ENCODE measurements at regions not wholly inside any gene's neighbourhood (a gene's known extent, or its start where the extent isn't known, plus 50 kb on each side); places are given as distances from the start of the nearest gene placed in this dataset.

- Histone ChIP-seq H3K27me3 (ENCODE audit: insufficient read depth in 3 of 3, low read length in 2 of 3) (no peaks in the 10 kb centered on the region), H3K9me3 (no peaks in the 10 kb centered on the region), H3K36me3 (ENCODE audit: insufficient read depth in 1 of 2, low read depth in 1 of 2) (no peaks in the 10 kb centered on the region), H3K4me1 (no peaks in the 10 kb centered on the region), H3K27ac (no peak overlapping the region), H3K4me3 (no peak overlapping the region)
- DNase-seq (no peak), ATAC-seq (no peak)
- intact Hi-C loops (cut with DNase I) = no loop called here
- TF ChIP-seq, protein P1, sequence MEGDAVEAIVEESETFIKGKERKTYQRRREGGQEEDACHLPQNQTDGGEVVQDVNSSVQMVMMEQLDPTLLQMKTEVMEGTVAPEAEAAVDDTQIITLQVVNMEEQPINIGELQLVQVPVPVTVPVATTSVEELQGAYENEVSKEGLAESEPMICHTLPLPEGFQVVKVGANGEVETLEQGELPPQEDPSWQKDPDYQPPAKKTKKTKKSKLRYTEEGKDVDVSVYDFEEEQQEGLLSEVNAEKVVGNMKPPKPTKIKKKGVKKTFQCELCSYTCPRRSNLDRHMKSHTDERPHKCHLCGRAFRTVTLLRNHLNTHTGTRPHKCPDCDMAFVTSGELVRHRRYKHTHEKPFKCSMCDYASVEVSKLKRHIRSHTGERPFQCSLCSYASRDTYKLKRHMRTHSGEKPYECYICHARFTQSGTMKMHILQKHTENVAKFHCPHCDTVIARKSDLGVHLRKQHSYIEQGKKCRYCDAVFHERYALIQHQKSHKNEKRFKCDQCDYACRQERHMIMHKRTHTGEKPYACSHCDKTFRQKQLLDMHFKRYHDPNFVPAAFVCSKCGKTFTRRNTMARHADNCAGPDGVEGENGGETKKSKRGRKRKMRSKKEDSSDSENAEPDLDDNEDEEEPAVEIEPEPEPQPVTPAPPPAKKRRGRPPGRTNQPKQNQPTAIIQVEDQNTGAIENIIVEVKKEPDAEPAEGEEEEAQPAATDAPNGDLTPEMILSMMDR (IDR thresholded peaks at IDR 0.05) = no peak
- WGBS, 3 donors = 70 to 72% (median 71%) methylated on average over 4 of the region's 4 CpGs
Measured at GRCh38 chr2:173750831-173751230, 214.3 kb downstream of the SP3 start.

- no peaks in the 10 kb centered on the region for H3K9me3 ChIP-seq
- ATAC-seq = no peak
- no peaks in the 10 kb centered on the region for H3K36me3 ChIP-seq (ENCODE audit: insufficient read depth in 1 of 2, low read depth in 1 of 2)
- no peak overlapping the region for H3K4me3 ChIP-seq
- TF ChIP-seq, protein P1 (IDR thresholded peaks at IDR 0.05) = no peak
- intact Hi-C loops (cut with DNase I) = no loop called here
- no peak for DNase-seq
- no peaks in the 10 kb centered on the region for H3K27me3 ChIP-seq (ENCODE audit: insufficient read depth in 3 of 3, low read length in 2 of 3)
- no peak overlapping the region for H3K27ac ChIP-seq
- 83 to 88% (median 87%) methylated on average over 9 of the region's 9 CpGs for WGBS, 3 donors
- no peaks in the 10 kb centered on the region for H3K4me1 ChIP-seq
Measured at GRCh38 chr2:173751245-173751975, 213.8 kb downstream of the SP3 start.

- H3K27ac ChIP-seq = no peak overlapping the region
- DNase-seq (no peak), ATAC-seq (no peak)
- intact Hi-C loops (cut with DNase I) = no loop called here
- H3K27me3 ChIP-seq (ENCODE audit: insufficient read depth in 3 of 3, low read length in 2 of 3) = no peaks in the 10 kb centered on the region
- TF ChIP-seq, protein P1 (IDR thresholded peaks at IDR 0.05) = no peak
- H3K36me3 ChIP-seq (ENCODE audit: insufficient read depth in 1 of 2, low read depth in 1 of 2) = no peaks in the 10 kb centered on the region
- 16 to 44% (median 27%) methylated on average over 1 of the region's 1 CpG for WGBS, 3 donors
- H3K4me1 ChIP-seq = no peaks in the 10 kb centered on the region
- H3K9me3 ChIP-seq = no peaks in the 10 kb centered on the region
- H3K4me3 ChIP-seq = no peak overlapping the region
Measured at GRCh38 chr2:173752152-173752551, 213.0 kb downstream of the SP3 start.

DNA sequence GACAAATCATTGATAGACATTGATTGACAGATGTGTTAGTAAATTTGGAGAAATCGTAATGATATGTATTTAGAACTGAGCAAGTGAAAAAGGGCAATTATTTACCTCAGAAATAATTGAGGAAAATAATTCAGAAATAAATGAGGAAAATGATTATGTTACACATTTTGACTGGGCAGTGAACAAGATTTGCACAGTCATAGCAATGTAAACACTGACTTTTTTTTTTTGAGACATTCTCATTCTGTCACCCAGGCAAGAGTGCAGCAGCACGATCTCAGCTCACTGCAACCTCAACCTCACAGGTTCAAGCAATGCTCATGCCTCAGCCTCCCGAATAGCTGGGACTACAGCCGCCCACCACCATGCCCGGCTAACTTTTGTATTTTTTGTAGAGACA, 211.7 kb downstream of the SP3 start:
- 92 to 97% (median 93%) methylated on average over 5 of the region's 5 CpGs for WGBS, 3 donors
- Histone ChIP-seq H3K27me3 (ENCODE audit: insufficient read depth in 3 of 3, low read length in 2 of 3) (no peaks in the 10 kb centered on the region), H3K9me3 (no peaks in the 10 kb centered on the region), H3K4me3 (no peak overlapping the region), H3K36me3 (ENCODE audit: insufficient read depth in 1 of 2, low read depth in 1 of 2) (no peaks in the 10 kb centered on the region), H3K4me1 (no peaks in the 10 kb centered on the region), H3K27ac (no peak overlapping the region)
- DNase-seq = no peak
- intact Hi-C loops (cut with DNase I) = no loop called here
- ATAC-seq = no peak
- TF ChIP-seq, protein P1 (IDR thresholded peaks at IDR 0.05) = no peak

- 71 to 75% (median 73%) methylated on average over 4 of the region's 4 CpGs for WGBS, 3 donors
- Histone ChIP-seq H3K4me3 (no peak overlapping the region), H3K9me3 (no peaks in the 10 kb centered on the region), H3K27ac (no peak overlapping the region), H3K4me1 (no peaks in the 10 kb centered on the region), H3K27me3 (ENCODE audit: insufficient read depth in 3 of 3, low read length in 2 of 3) (no peaks in the 10 kb centered on the region), H3K36me3 (ENCODE audit: insufficient read depth in 1 of 2, low read depth in 1 of 2) (no peaks in the 10 kb centered on the region)
- DNase-seq (no peak), ATAC-seq (no peak)
- TF ChIP-seq, protein P1 (IDR thresholded peaks at IDR 0.05) = no peak
- intact Hi-C loops (cut with DNase I) = no loop called here
Measured at GRCh38 chr2:173754165-173754564, 211.0 kb downstream of the SP3 start.
